Germinal center (tissue), 1 donor: ENCODE measurements at regions not wholly inside any gene's neighbourhood (a gene's known extent, or its start where the extent isn't known, plus 50 kb on each side); places are given as distances from the start of the nearest gene placed in this dataset.

Experiments used
- DNase-seq: peaks from one replicate; pipeline ENCODE4 v3.0.0; 2012; ENCODE audit warnings: mixed read lengths, low spot score

GRCh38 chr9:28620661-28621060 lies 1047.4 kb upstream of the C9orf72 start:
- no peak for DNase-seq

GRCh38 chr9:28624771-28625170 lies 1051.5 kb upstream of the C9orf72 start:
- DNase-seq = no peak

GRCh38 chr9:28628031-28628430 lies 1054.8 kb upstream of the C9orf72 start:
- no peak for DNase-seq

GRCh38 chr9:28648723-28649122 lies 1075.4 kb upstream of the C9orf72 start:
- DNase-seq = no peak

- no peak for DNase-seq
Measured at GRCh38 chr9:28650327-28650726, 1077.0 kb upstream of the C9orf72 start.

GRCh38 chr9:28651050-28651722 lies 1077.9 kb upstream of the C9orf72 start:
- no peak for DNase-seq

- DNase-seq = no peak
Measured at GRCh38 chr9:28653216-28653615, 1079.9 kb upstream of the C9orf72 start.

- DNase-seq = no peak
Measured at GRCh38 chr9:28656727-28657126, 1083.4 kb upstream of the C9orf72 start.

- DNase-seq = no peak
Measured at GRCh38 chr9:28661853-28662252, 1088.6 kb upstream of the C9orf72 start.

GRCh38 chr9:28662675-28663074 lies 1089.4 kb upstream of the C9orf72 start:
- DNase-seq = no peak

- DNase-seq = no peak
Measured at GRCh38 chr9:28668158-28668557, 1094.9 kb upstream of the C9orf72 start.

GRCh38 chr9:28671000-28671399 lies 1097.7 kb upstream of the C9orf72 start:
- no peak for DNase-seq

- no peak for DNase-seq
Measured at GRCh38 chr9:28678097-28678496, 1104.8 kb upstream of the C9orf72 start.

- no peak for DNase-seq
Measured at GRCh38 chr9:28688172-28688571, 1114.9 kb upstream of the C9orf72 start.

- DNase-seq = no peak
Measured at GRCh38 chr9:28692012-28692411, 1118.7 kb upstream of the C9orf72 start.

GRCh38 chr9:28696960-28697359 lies 1123.7 kb upstream of the C9orf72 start:
- DNase-seq = no peak

GRCh38 chr9:28699632-28700031 lies 1126.4 kb upstream of the C9orf72 start:
- DNase-seq = no peak

GRCh38 chr9:28707616-28708015 lies 1134.3 kb upstream of the C9orf72 start:
- no peak for DNase-seq

- no peak for DNase-seq
Measured at GRCh38 chr9:28714188-28714587, 1140.9 kb upstream of the C9orf72 start.

GRCh38 chr9:28718226-28718625 lies 1144.9 kb upstream of the C9orf72 start:
- no peak for DNase-seq

GRCh38 chr9:28720746-28721145 lies 1147.5 kb upstream of the C9orf72 start:
- no peak for DNase-seq

- DNase-seq = no peak
Measured at GRCh38 chr9:28730111-28730510, 1156.8 kb upstream of the C9orf72 start.

GRCh38 chr9:28735738-28736342 lies 1162.6 kb upstream of the C9orf72 start:
- no peak for DNase-seq

GRCh38 chr9:28741459-28741858 lies 1168.2 kb upstream of the C9orf72 start:
- no peak for DNase-seq
